Keratinocyte (primary cell): ENCODE measurements at regions not wholly inside any gene's neighbourhood (a gene's known extent, or its start where the extent isn't known, plus 50 kb on each side); places are given as distances from the start of the nearest gene placed in this dataset.

ENCODE experiments used
- DNase-seq: peaks from one replicate; pipeline ENCODE4 v3.0.0-alpha.2; 2011; ENCODE audit warnings: low read depth, missing footprints, low spot score
- FAIRE-seq: peaks from 2 replicates; lab custom pipeline; 2011; peaks lifted over from hg19 to GRCh38; lab: Jason Lieb, UNC
- H2AFZ ChIP-seq: 2 replicates; pipeline ENCODE4 v1.6.0; 2012; ENCODE audit warnings: low read length, control low read depth, inconsistent platforms; ENCODE audit not compliant: control insufficient read depth
- H3K27ac ChIP-seq: 2 replicates; pipeline ENCODE4 v1.5.1; 2011; ENCODE audit warnings: low read length; ENCODE audit not compliant: control insufficient read depth, insufficient read depth
- H3K27me3 ChIP-seq: 3 replicates; pipeline ENCODE4 v1.6.0; 2011; ENCODE audit warnings: low read length; ENCODE audit not compliant: control insufficient read depth, insufficient read depth; ENCODE audit errors: extremely low read depth
- H3K36me3 ChIP-seq, 2 experiments: 2 replicates in 1 of 2; 3 replicates in 1 of 2; pipeline ENCODE4 v1.5.1; 2011; ENCODE audit warnings: low read length in 2 of 2, mild to moderate bottlenecking in 1 of 2; ENCODE audit not compliant: control insufficient read depth in 2 of 2, insufficient read depth in 2 of 2; ENCODE audit errors: extremely low read depth in 1 of 2
- H3K4me1 ChIP-seq: 3 replicates; pipeline ENCODE4 v1.5.1; 2011; ENCODE audit warnings: low read length; ENCODE audit not compliant: control insufficient read depth, insufficient read depth; ENCODE audit errors: extremely low read depth
- H3K4me2 ChIP-seq: 3 replicates; pipeline ENCODE4 v1.6.0; 2011; ENCODE audit warnings: low read depth, low read length; ENCODE audit not compliant: control insufficient read depth, insufficient read depth; ENCODE audit errors: extremely low read depth
- H3K4me3 ChIP-seq, 3 experiments: fragments of 200-600 bp in 1 of 3; sonication (generic) in 1 of 3; 2 replicates in 2 of 3; 3 replicates in 1 of 3; pipeline ENCODE4 v1.5.1; 2011 to 2016; ENCODE audit warnings: low read length in 3 of 3, mild to moderate bottlenecking in 3 of 3, control low read depth in 2 of 3, inconsistent platforms in 1 of 3, low read depth in 1 of 3, mixed read lengths in 1 of 3, mixed run types in 1 of 3, moderate library complexity in 1 of 3; ENCODE audit not compliant: control insufficient read depth in 2 of 3, insufficient read depth in 2 of 3; ENCODE audit errors: extremely low read depth in 1 of 3
- H3K79me2 ChIP-seq: 2 replicates; pipeline ENCODE4 v1.6.0; 2012; ENCODE audit warnings: low read length; ENCODE audit not compliant: control insufficient read depth, insufficient read depth
- H3K9ac ChIP-seq: 3 replicates; pipeline ENCODE4 v1.6.0; 2011; ENCODE audit warnings: low read length; ENCODE audit not compliant: control insufficient read depth, insufficient read depth; ENCODE audit errors: extremely low read depth
- H3K9me1 ChIP-seq: 3 replicates; pipeline ENCODE4 v1.6.0; 2011; ENCODE audit warnings: low read length; ENCODE audit not compliant: control insufficient read depth, insufficient read depth; ENCODE audit errors: extremely low read depth
- H3K9me3 ChIP-seq: 2 replicates; pipeline ENCODE4 v1.5.1; 2012; ENCODE audit warnings: low read depth, low read length; ENCODE audit not compliant: control insufficient read depth
- H4K20me1 ChIP-seq: 3 replicates; pipeline ENCODE4 v1.6.0; 2011; ENCODE audit warnings: low read length; ENCODE audit not compliant: control insufficient read depth, insufficient read depth; ENCODE audit errors: extremely low read depth
- EZH2 ChIP-seq: IDR thresholded peaks from one replicate; pipeline ENCODE4 v1.6.1; 2012; ENCODE audit warnings: inconsistent platforms, mild to moderate bottlenecking, low read length, moderate library complexity
- dilution Hi-C: fragments of 300-500 bp; cut with MboI; formaldehyde crosslinking; loops from one replicate; pipeline ENCODE4 v1.7.0; 2020; ENCODE audit warnings: low sequenced_read_pairs; ENCODE audit not compliant: extremely low pct_ligation_motif_present
- TF ChIP-seq, protein P1 (sequence below), 3 experiments: IDR thresholded peaks in 1 of 3; conservative IDR thresholded peaks in 1 of 3; optimal IDR thresholded peaks in 1 of 3; 2 replicates in 2 of 3; 3 replicates in 1 of 3; pipeline versions ENCODE3 to v1.5.1; 2011; ENCODE audit warnings: low read length in 3 of 3, mild to moderate bottlenecking in 3 of 3, moderate library complexity in 2 of 3, control low read depth in 1 of 3, inconsistent platforms in 1 of 3; ENCODE audit not compliant: insufficient read depth in 2 of 3; ENCODE audit errors: extremely low read depth in 1 of 3

DNA sequence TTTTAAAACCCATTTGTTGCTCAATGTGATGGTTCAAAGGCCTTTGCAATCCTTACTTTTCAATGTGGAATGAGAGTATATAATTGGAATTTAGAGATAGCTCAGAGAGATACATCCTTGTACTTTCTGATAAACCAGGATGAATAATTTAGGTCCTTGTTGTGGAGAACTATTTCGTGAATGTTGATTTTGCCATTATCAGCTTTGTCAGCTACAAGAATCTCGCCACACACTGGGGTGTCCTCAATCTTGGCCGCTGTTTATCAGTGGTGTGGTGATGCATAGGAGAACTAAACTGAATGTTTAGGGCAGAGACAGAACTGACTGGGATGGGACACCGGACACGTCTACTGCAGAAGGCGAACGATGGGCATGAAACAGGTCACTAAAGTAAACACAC is 111.2 kb upstream of the SLC35B3 start:
- no peak for FAIRE-seq
- no peaks in the 10 kb centered on the region for H3K4me1 ChIP-seq
- H3K4me2 ChIP-seq = no peak overlapping the region
- H4K20me1 ChIP-seq = no peaks in the 10 kb centered on the region
- H3K27me3 ChIP-seq = no peaks in the 10 kb centered on the region
- H2AFZ ChIP-seq = no peak overlapping the region
- no peak overlapping the region for H3K4me3 ChIP-seq
- dilution Hi-C loops = no loop called here
- DNase-seq = no peak
- no peaks in the 10 kb centered on the region for H3K79me2 ChIP-seq
- H3K9ac ChIP-seq = no peak overlapping the region
- no peaks in the 10 kb centered on the region for H3K36me3 ChIP-seq
- no peaks in the 10 kb centered on the region for H3K9me3 ChIP-seq
- H3K9me1 ChIP-seq = no peaks in the 10 kb centered on the region
- H3K27ac ChIP-seq = no peak overlapping the region
- no peak for TF ChIP-seq EZH2
- TF ChIP-seq, protein P1, sequence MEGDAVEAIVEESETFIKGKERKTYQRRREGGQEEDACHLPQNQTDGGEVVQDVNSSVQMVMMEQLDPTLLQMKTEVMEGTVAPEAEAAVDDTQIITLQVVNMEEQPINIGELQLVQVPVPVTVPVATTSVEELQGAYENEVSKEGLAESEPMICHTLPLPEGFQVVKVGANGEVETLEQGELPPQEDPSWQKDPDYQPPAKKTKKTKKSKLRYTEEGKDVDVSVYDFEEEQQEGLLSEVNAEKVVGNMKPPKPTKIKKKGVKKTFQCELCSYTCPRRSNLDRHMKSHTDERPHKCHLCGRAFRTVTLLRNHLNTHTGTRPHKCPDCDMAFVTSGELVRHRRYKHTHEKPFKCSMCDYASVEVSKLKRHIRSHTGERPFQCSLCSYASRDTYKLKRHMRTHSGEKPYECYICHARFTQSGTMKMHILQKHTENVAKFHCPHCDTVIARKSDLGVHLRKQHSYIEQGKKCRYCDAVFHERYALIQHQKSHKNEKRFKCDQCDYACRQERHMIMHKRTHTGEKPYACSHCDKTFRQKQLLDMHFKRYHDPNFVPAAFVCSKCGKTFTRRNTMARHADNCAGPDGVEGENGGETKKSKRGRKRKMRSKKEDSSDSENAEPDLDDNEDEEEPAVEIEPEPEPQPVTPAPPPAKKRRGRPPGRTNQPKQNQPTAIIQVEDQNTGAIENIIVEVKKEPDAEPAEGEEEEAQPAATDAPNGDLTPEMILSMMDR (optimal IDR thresholded peaks at IDR 0.05 in 1 of 3, IDR thresholded peaks at IDR 0.05 in 1 of 3, conservative IDR thresholded peaks at IDR 0.05 in 1 of 3; ENCODE audit: extremely low read depth in 1 of 3, insufficient read depth in 2 of 3, low read length in 3 of 3) = no peak

DNA sequence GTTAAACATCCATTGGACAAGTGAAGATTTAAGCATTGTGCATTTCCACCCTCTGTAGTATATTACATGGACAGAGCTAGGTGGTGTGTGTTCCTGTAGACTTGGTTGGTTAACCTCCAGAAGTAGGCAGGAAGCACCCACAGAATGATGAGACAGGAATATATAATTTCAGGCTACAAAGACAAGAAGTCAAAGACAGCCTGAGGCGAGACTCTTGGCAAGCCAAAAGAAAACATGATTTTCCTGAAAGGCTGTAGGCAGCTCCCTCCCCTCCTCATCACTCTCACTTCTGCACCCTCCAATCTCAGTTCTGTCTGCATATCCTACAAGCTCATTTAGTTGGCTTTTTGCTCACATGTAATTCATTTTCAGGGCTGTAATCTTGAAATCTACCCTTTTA is 110.0 kb upstream of the SLC35B3 start:
- Histone ChIP-seq H3K79me2 (no peaks in the 10 kb centered on the region), H3K9me3 (no peaks in the 10 kb centered on the region), H3K27me3 (no peaks in the 10 kb centered on the region), H3K9me1 (no peaks in the 10 kb centered on the region), H3K4me3 (no peak overlapping the region), H2AFZ (no peak overlapping the region), H3K4me1 (no peaks in the 10 kb centered on the region), H3K27ac (no peak overlapping the region), H4K20me1 (no peaks in the 10 kb centered on the region), H3K36me3 (no peaks in the 10 kb centered on the region), H3K4me2 (no peak overlapping the region), H3K9ac (no peak overlapping the region)
- no peak for DNase-seq
- dilution Hi-C loops = no loop called here
- TF ChIP-seq EZH2 = no peak
- TF ChIP-seq, protein P1 (optimal IDR thresholded peaks at IDR 0.05 in 1 of 3, IDR thresholded peaks at IDR 0.05 in 1 of 3, conservative IDR thresholded peaks at IDR 0.05 in 1 of 3; ENCODE audit: extremely low read depth in 1 of 3, insufficient read depth in 2 of 3, low read length in 3 of 3) = no peak
- FAIRE-seq = no peak
